ENCODE measurements at regions not wholly inside any gene's neighbourhood (a gene's known extent, or its start where the extent isn't known, plus 50 kb on each side); places are given as distances from the start of the nearest gene placed in this dataset.

GRCh38 chr7:96833676-96834453, 124.2 kb upstream of the SEM1 start:
- TF ChIP-seq CTCF (conservative IDR thresholded peaks at IDR 0.05; ENCODE audit: low read length) (no peak), EZH2phosphoT487 (IDR thresholded peaks at IDR 0.05; ENCODE audit: borderline replicate concordance, low read depth, low read length) (no peak)
